GM23338 (cell line): ENCODE measurements at regions not wholly inside any gene's neighbourhood (a gene's known extent, or its start where the extent isn't known, plus 50 kb on each side); places are given as distances from the start of the nearest gene placed in this dataset.

Experiments used
- EZH2phosphoT487 ChIP-seq: fragments of 200-600 bp; sonication (generic); IDR thresholded peaks from one replicate; pipeline ENCODE4 v1.8.1; 2018; ENCODE audit warnings: antibody characterized with exemption; ENCODE audit not compliant: unreplicated experiment
- JUNB ChIP-seq: IDR thresholded peaks from one replicate; pipeline ENCODE4 v1.6.1; 2016; ENCODE audit warnings: antibody characterized with exemption; ENCODE audit not compliant: unreplicated experiment
- TF ChIP-seq, protein P1 (sequence below), 2 experiments: fragments of 200-600 bp in 1 of 2; sonication (generic) in 1 of 2; conservative IDR thresholded peaks; 2 replicates each; pipeline versions ENCODE4 v1.5.1 to v1.6.1; 2016 to 2017; ENCODE audit warnings: antibody characterized with exemption in 2 of 2, low read depth in 2 of 2, mild to moderate bottlenecking in 2 of 2, moderate library complexity in 1 of 2

DNA sequence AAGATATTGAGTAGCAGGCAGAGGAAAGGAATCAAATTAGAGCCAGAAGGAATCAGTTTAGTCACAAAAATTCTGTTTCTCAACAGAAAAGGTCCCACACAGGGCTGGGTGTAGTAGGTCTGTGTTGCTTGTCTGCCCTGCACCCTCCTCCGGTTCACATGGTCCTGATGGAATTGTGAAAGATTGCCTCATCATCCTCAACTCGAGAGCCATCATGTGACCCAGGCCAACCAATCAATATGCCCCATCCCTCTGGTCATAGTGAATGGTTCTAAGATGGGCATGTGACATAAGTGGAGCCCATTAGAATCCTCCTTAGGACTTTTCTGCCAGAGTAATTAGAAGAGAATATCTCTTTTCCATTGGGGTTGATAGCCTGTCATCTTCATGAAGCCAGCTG lies 56.7 kb upstream of the RAD23B start:
- no peak for TF ChIP-seq EZH2phosphoT487
- TF ChIP-seq JUNB, result no peak
- TF ChIP-seq, protein P1, sequence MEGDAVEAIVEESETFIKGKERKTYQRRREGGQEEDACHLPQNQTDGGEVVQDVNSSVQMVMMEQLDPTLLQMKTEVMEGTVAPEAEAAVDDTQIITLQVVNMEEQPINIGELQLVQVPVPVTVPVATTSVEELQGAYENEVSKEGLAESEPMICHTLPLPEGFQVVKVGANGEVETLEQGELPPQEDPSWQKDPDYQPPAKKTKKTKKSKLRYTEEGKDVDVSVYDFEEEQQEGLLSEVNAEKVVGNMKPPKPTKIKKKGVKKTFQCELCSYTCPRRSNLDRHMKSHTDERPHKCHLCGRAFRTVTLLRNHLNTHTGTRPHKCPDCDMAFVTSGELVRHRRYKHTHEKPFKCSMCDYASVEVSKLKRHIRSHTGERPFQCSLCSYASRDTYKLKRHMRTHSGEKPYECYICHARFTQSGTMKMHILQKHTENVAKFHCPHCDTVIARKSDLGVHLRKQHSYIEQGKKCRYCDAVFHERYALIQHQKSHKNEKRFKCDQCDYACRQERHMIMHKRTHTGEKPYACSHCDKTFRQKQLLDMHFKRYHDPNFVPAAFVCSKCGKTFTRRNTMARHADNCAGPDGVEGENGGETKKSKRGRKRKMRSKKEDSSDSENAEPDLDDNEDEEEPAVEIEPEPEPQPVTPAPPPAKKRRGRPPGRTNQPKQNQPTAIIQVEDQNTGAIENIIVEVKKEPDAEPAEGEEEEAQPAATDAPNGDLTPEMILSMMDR (conservative IDR thresholded peaks at IDR 0.05; ENCODE audit: low read depth in 2 of 2), result no peak
